ENCODE measurements at regions not wholly inside any gene's neighbourhood (a gene's known extent, or its start where the extent isn't known, plus 50 kb on each side); places are given as distances from the start of the nearest gene placed in this dataset.

- TF ChIP-seq, protein P1, sequence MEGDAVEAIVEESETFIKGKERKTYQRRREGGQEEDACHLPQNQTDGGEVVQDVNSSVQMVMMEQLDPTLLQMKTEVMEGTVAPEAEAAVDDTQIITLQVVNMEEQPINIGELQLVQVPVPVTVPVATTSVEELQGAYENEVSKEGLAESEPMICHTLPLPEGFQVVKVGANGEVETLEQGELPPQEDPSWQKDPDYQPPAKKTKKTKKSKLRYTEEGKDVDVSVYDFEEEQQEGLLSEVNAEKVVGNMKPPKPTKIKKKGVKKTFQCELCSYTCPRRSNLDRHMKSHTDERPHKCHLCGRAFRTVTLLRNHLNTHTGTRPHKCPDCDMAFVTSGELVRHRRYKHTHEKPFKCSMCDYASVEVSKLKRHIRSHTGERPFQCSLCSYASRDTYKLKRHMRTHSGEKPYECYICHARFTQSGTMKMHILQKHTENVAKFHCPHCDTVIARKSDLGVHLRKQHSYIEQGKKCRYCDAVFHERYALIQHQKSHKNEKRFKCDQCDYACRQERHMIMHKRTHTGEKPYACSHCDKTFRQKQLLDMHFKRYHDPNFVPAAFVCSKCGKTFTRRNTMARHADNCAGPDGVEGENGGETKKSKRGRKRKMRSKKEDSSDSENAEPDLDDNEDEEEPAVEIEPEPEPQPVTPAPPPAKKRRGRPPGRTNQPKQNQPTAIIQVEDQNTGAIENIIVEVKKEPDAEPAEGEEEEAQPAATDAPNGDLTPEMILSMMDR (IDR thresholded peaks at IDR 0.05; ENCODE audit: insufficient read depth, low read length, poor library complexity, severe bottlenecking) = no peak
- no peak for TF ChIP-seq EZH2phosphoT487 (conservative IDR thresholded peaks at IDR 0.05; ENCODE audit: low read length)
Observed at GRCh38 chr12:105798256-105798845, 340.4 kb downstream of the NUAK1 start.
